SK-N-SH (cell line): ENCODE measurements at regions not wholly inside any gene's neighbourhood (a gene's known extent, or its start where the extent isn't known, plus 50 kb on each side); places are given as distances from the start of the nearest gene placed in this dataset.

ENCODE experiments used
- CTCF ChIA-PET: fragments of 300-600, 350-600 bp; formaldehyde crosslinking; extraction: SDS; loops from one replicate; lab custom pipeline; 2021; lab: Yijun Ruan, JAX
- POLR2A ChIA-PET: fragments of 350-600 bp; sonication (Branson Sonifier 250); formaldehyde crosslinking; extraction: SDS; loops from one replicate; lab custom pipeline; 2020; ENCODE audit warnings: antibody characterized with exemption, inconsistent platforms; lab: Yijun Ruan, JAX
- DNase-seq: peaks from one replicate; pipeline ENCODE4 v3.0.0; 2012
- H2AFZ ChIP-seq: fragments of 200-600 bp; sonication (generic); 2 replicates; pipeline ENCODE4 v1.8.1; 2016; ENCODE audit warnings: antibody characterized with exemption, mild to moderate bottlenecking, low read depth
- H3F3A ChIP-seq: fragments of 200-600 bp; sonication (generic); replicated peaks from 2 replicates; pipeline ENCODE3; 2016; ENCODE audit warnings: antibody characterized with exemption, mild to moderate bottlenecking; ENCODE audit not compliant: insufficient read depth
- H3K27ac ChIP-seq, 2 experiments: fragments of 200-500 bp in 1 of 2; fragments of 200-600 bp in 1 of 2; sonication (Bioruptor generic) in 1 of 2; sonication (generic), shearing (Covaris generic) in 1 of 2; 2 replicates each; pipeline versions ENCODE4 v1.5.1 to v1.6.1; 2014 to 2016; ENCODE audit warnings: low read depth in 2 of 2, inconsistent platforms in 1 of 2, low read length in 1 of 2, mild to moderate bottlenecking in 1 of 2, mixed read lengths in 1 of 2
- H3K27me3 ChIP-seq: fragments of 200-600 bp; sonication (generic), shearing (Covaris generic); 2 replicates; pipeline ENCODE4 v1.6.1; 2016; ENCODE audit warnings: mixed run types; ENCODE audit not compliant: insufficient read depth
- H3K36me3 ChIP-seq, 2 experiments: fragments of 200-500 bp in 1 of 2; fragments of 200-600 bp in 1 of 2; sonication (Bioruptor generic) in 1 of 2; sonication (generic) in 1 of 2; replicated peaks in 1 of 2; 2 replicates each; pipeline versions ENCODE3 to v1.5.1; 2014 to 2016; ENCODE audit warnings: low read length in 1 of 2, mild to moderate bottlenecking in 1 of 2; ENCODE audit not compliant: insufficient read depth in 2 of 2, control insufficient read depth in 1 of 2
- H3K4me1 ChIP-seq, 2 experiments: fragments of 200-500 bp in 1 of 2; fragments of 200-600 bp in 1 of 2; sonication (Bioruptor generic) in 1 of 2; sonication (generic), shearing (Covaris generic) in 1 of 2; 2 replicates each; pipeline versions ENCODE4 v1.5.1 to v1.6.1; 2014 to 2016; ENCODE audit warnings: low read depth in 1 of 2, low read length in 1 of 2, mixed run types in 1 of 2; ENCODE audit not compliant: insufficient read depth in 2 of 2, control insufficient read depth in 1 of 2
- H3K4me2 ChIP-seq: fragments of 200-600 bp; sonication (generic), shearing (Covaris generic); 2 replicates; pipeline ENCODE4 v1.6.1; 2017; ENCODE audit warnings: mixed run types
- H3K4me3 ChIP-seq, 2 experiments: fragments of 200-500 bp in 1 of 2; fragments of 200-600 bp in 1 of 2; sonication (Bioruptor generic) in 1 of 2; sonication (generic), shearing (Covaris generic) in 1 of 2; 2 replicates each; pipeline versions ENCODE4 v1.5.1 to v1.8.1; 2014 to 2016; ENCODE audit warnings: low read depth in 2 of 2, inconsistent platforms in 1 of 2, low read length in 1 of 2, mild to moderate bottlenecking in 1 of 2, mixed read lengths in 1 of 2, moderate library complexity in 1 of 2
- H3K79me2 ChIP-seq: fragments of 200-600 bp; sonication (generic); 2 replicates; pipeline ENCODE4 v1.8.1; 2017; ENCODE audit warnings: mild to moderate bottlenecking; ENCODE audit not compliant: insufficient read depth
- H3K9ac ChIP-seq: fragments of 200-600 bp; sonication (generic); 2 replicates; pipeline ENCODE4 v1.6.1; 2017; ENCODE audit warnings: mixed run types
- H3K9me2 ChIP-seq: fragments of 200-600 bp; sonication (generic); 2 replicates; pipeline ENCODE4 v1.6.1; 2017; ENCODE audit warnings: mixed run types
- H3K9me3 ChIP-seq: fragments of 200-600 bp; sonication (generic); 2 replicates; pipeline ENCODE4 v1.6.1; 2017; ENCODE audit warnings: mixed run types, mild to moderate bottlenecking, moderate library complexity
- H4K20me1 ChIP-seq: fragments of 200-600 bp; sonication (generic); 2 replicates; pipeline ENCODE4 v1.6.1; 2017; ENCODE audit warnings: mild to moderate bottlenecking, mixed run types; ENCODE audit not compliant: insufficient read depth
- CHD2 ChIP-seq: fragments of 150-350 bp; IDR thresholded peaks from 2 replicates; pipeline ENCODE4 v1.6.1; 2018; ENCODE audit warnings: low read length; ENCODE audit not compliant: partially characterized antibody
- ELF1 ChIP-seq: IDR thresholded peaks from 2 replicates; pipeline ENCODE4 v1.4.0; 2012
- EP300 ChIP-seq, 2 experiments: IDR thresholded peaks; 2 replicates each; pipeline versions ENCODE4 v1.4.0 to v1.6.1; 2012; ENCODE audit warnings: borderline replicate concordance in 1 of 2, low read depth in 1 of 2, low read length in 1 of 2
- EZH2phosphoT487 ChIP-seq: fragments of 200-600 bp; sonication (generic); IDR thresholded peaks from 2 replicates; pipeline ENCODE4 v1.6.1; 2017; ENCODE audit warnings: low read depth, mixed run types, mild to moderate bottlenecking, antibody characterized with exemption, moderate library complexity, borderline replicate concordance
- FOSL2 ChIP-seq: IDR thresholded peaks from 2 replicates; pipeline ENCODE4 v1.4.0; 2012; ENCODE audit warnings: low read depth, mild to moderate bottlenecking, moderate library complexity, borderline replicate concordance
- FOXJ3 ChIP-seq: sonication (generic); formaldehyde crosslinking; IDR thresholded peaks from 2 replicates; pipeline ENCODE4 v1.5.1; 2020; ENCODE audit warnings: mild to moderate bottlenecking, missing genetic modification reagents
- FOXM1 ChIP-seq: IDR thresholded peaks from 2 replicates; pipeline ENCODE4 v1.4.0; 2012; ENCODE audit warnings: low read depth, mild to moderate bottlenecking
- GABPA ChIP-seq: IDR thresholded peaks from 2 replicates; pipeline ENCODE4 v1.4.0; 2012; ENCODE audit warnings: low read depth, mild to moderate bottlenecking
- MXI1 ChIP-seq: IDR thresholded peaks from 2 replicates; pipeline ENCODE4 v1.6.1; 2012; ENCODE audit warnings: mild to moderate bottlenecking, low read depth, low read length, improper control_type of control experiment
- POLR2AphosphoS5 ChIP-seq: IDR thresholded peaks from 2 replicates; pipeline ENCODE4 v1.6.1; 2012; ENCODE audit warnings: low read depth, low read length
- RFX5 ChIP-seq: IDR thresholded peaks from 2 replicates; pipeline ENCODE4 v1.6.1; 2012; ENCODE audit warnings: mild to moderate bottlenecking, improper control_type of control experiment, low read length
- RXRA ChIP-seq: IDR thresholded peaks from 2 replicates; pipeline ENCODE4 v1.4.0; 2012; ENCODE audit warnings: low read depth, mild to moderate bottlenecking, borderline replicate concordance
- SIN3A ChIP-seq: IDR thresholded peaks from 2 replicates; pipeline ENCODE4 v1.6.1; 2012; ENCODE audit warnings: low read depth, mild to moderate bottlenecking, low read length, moderate library complexity, borderline replicate concordance
- TAF1 ChIP-seq: IDR thresholded peaks from 2 replicates; pipeline ENCODE4 v1.6.1; 2012; ENCODE audit warnings: low read depth, mild to moderate bottlenecking, low read length, moderate library complexity, borderline replicate concordance
- YY1 ChIP-seq: IDR thresholded peaks from 2 replicates; pipeline ENCODE4 v1.4.0; 2012; ENCODE audit warnings: low read depth, mild to moderate bottlenecking
- WGBS: methylation state at CpG from one replicate; pipeline ENCODE4 v1.1.6; 2017; ENCODE audit warnings: low lambda C conversion rate; 5-methylcytosine and 5-hydroxymethylcytosine counted together
- TF ChIP-seq, protein P1 (sequence below): IDR thresholded peaks from 2 replicates; pipeline ENCODE4 v1.4.0; 2012; ENCODE audit warnings: low read depth
- TF ChIP-seq, protein P2 (sequence below): IDR thresholded peaks from 2 replicates; pipeline ENCODE4 v1.6.1; 2012; ENCODE audit warnings: mild to moderate bottlenecking, low read depth, low read length, moderate library complexity
- TF ChIP-seq, protein P3 (sequence below): IDR thresholded peaks from 2 replicates; pipeline ENCODE4 v1.4.0; 2012; ENCODE audit warnings: low read depth, borderline replicate concordance
- TF ChIP-seq, protein P4 (sequence below): fragments of 150-350 bp; IDR thresholded peaks from 2 replicates; pipeline ENCODE4 v1.6.1; 2017; ENCODE audit warnings: antibody characterized with exemption, low read length, low read depth, borderline replicate concordance
- TF ChIP-seq, protein P5 (sequence below): IDR thresholded peaks from 2 replicates; pipeline ENCODE4; 2012

DNA sequence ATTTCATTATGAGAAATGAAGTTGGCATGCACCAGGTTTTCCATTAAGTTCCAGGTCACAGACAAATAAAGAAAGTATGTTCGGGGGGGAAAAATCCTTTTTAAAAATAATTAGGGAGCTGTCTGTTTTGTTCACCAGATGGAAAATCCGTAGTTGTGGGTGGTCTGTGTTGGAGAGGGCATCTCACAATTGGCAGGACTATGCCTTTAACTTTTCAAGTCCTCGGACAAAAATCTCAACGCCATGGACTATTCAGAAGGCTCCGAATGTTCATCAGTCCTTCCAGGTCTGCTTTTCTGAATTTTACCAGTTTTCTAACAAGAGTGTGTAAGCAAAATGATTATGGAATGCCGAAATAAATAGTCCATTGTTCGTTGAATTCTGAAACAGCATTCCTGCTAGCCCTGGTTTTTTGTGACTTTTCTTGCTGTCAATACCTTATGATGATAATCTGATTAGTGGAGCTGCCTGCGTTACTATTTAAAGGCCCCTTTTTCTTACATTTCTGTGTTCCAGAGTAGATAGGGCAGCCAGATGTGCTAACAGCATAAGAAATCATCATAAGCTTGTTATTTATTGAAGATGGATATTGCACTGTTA lies 146.9 kb downstream of the TM9SF2 start:
- Histone ChIP-seq H3K27me3 (no peaks in the 10 kb centered on the region), H3K9me2 (no peaks in the 10 kb centered on the region), H3K9ac (no peak overlapping the region), H3K79me2 (no peaks in the 10 kb centered on the region), H3K4me1 (no peaks in the 10 kb centered on the region), H3K36me3 (no peaks in the 10 kb centered on the region)
- DNase-seq, result no peak
- ChIA-PET POLR2A (no interaction called here), CTCF (interaction anchor here (0.7 to 1.5 kb wide), 4 partner anchors 9 to 208 kb away, joined by 3 to 4 read pairs (median 4); no protein-coding TSS in a partner anchor)
- TF ChIP-seq RXRA (no peak), RFX5 (no peak), GABPA (no peak), EP300 (IDR thresholded peaks at IDR 0.05; ENCODE audit: borderline replicate concordance in 1 of 2, low read depth in 1 of 2, low read length in 1 of 2) (no peak), POLR2AphosphoS5 (no peak)
- TF ChIP-seq, all 33 proteins: peak for 0
- no peak overlapping the region for H2AFZ ChIP-seq
- H3K27ac ChIP-seq, result no peak overlapping the region
- no peaks in the 10 kb centered on the region for H4K20me1 ChIP-seq
- no peak overlapping the region for H3K4me3 ChIP-seq
- H3K9me3 ChIP-seq, result no peaks in the 10 kb centered on the region
- WGBS, result 81% methylated on average over 8 of the region's 8 CpGs
- no peak overlapping the region for H3K4me2 ChIP-seq
- H3F3A ChIP-seq, result no peaks in the 10 kb centered on the region

DNA sequence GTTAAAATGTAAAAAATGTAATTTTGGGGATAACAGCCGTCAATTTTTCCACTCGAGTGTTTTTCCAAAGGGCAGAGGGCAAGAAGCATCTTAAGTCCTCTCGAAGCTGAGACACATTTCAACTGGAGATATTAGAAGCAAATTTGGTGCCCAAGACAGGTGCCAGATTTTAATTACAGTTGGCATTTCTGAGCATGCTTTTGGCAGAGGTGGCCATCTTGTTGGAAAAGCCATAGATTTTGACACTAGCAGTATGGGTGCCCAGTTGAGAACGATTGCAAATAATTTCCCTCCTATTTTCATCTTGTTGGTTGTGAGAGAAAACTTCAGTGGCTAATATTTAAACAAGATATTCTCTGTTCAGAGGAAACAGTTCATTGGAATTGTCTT lies 146.3 kb downstream of the TM9SF2 start:
- H3K79me2 ChIP-seq, result no peaks in the 10 kb centered on the region
- WGBS, result 80% methylated on average over 4 of the region's 4 CpGs
- H3K4me2 ChIP-seq, result no peak overlapping the region
- TF ChIP-seq, protein P1, sequence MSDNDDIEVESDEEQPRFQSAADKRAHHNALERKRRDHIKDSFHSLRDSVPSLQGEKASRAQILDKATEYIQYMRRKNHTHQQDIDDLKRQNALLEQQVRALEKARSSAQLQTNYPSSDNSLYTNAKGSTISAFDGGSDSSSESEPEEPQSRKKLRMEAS, result no peak
- no peak for TF ChIP-seq FOXJ3 (CRISPR knock-in tag)
- TF ChIP-seq MXI1, result no peak
- TF ChIP-seq RFX5, result no peak
- TF ChIP-seq EZH2phosphoT487, result no peak
- TF ChIP-seq, protein P2, sequence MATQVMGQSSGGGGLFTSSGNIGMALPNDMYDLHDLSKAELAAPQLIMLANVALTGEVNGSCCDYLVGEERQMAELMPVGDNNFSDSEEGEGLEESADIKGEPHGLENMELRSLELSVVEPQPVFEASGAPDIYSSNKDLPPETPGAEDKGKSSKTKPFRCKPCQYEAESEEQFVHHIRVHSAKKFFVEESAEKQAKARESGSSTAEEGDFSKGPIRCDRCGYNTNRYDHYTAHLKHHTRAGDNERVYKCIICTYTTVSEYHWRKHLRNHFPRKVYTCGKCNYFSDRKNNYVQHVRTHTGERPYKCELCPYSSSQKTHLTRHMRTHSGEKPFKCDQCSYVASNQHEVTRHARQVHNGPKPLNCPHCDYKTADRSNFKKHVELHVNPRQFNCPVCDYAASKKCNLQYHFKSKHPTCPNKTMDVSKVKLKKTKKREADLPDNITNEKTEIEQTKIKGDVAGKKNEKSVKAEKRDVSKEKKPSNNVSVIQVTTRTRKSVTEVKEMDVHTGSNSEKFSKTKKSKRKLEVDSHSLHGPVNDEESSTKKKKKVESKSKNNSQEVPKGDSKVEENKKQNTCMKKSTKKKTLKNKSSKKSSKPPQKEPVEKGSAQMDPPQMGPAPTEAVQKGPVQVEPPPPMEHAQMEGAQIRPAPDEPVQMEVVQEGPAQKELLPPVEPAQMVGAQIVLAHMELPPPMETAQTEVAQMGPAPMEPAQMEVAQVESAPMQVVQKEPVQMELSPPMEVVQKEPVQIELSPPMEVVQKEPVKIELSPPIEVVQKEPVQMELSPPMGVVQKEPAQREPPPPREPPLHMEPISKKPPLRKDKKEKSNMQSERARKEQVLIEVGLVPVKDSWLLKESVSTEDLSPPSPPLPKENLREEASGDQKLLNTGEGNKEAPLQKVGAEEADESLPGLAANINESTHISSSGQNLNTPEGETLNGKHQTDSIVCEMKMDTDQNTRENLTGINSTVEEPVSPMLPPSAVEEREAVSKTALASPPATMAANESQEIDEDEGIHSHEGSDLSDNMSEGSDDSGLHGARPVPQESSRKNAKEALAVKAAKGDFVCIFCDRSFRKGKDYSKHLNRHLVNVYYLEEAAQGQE, result no peak
- TF ChIP-seq YY1, result no peak
- TF ChIP-seq, protein P3, sequence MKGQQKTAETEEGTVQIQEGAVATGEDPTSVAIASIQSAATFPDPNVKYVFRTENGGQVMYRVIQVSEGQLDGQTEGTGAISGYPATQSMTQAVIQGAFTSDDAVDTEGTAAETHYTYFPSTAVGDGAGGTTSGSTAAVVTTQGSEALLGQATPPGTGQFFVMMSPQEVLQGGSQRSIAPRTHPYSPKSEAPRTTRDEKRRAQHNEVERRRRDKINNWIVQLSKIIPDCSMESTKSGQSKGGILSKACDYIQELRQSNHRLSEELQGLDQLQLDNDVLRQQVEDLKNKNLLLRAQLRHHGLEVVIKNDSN, result no peak
- no peak for TF ChIP-seq ELF1
- TF ChIP-seq CHD2, result no peak
- no peak for TF ChIP-seq FOXM1
- TF ChIP-seq FOSL2, result no peak
- no peak for TF ChIP-seq TAF1
- TF ChIP-seq, protein P4, sequence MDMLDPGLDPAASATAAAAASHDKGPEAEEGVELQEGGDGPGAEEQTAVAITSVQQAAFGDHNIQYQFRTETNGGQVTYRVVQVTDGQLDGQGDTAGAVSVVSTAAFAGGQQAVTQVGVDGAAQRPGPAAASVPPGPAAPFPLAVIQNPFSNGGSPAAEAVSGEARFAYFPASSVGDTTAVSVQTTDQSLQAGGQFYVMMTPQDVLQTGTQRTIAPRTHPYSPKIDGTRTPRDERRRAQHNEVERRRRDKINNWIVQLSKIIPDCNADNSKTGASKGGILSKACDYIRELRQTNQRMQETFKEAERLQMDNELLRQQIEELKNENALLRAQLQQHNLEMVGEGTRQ, result no peak
- TF ChIP-seq, protein P5, sequence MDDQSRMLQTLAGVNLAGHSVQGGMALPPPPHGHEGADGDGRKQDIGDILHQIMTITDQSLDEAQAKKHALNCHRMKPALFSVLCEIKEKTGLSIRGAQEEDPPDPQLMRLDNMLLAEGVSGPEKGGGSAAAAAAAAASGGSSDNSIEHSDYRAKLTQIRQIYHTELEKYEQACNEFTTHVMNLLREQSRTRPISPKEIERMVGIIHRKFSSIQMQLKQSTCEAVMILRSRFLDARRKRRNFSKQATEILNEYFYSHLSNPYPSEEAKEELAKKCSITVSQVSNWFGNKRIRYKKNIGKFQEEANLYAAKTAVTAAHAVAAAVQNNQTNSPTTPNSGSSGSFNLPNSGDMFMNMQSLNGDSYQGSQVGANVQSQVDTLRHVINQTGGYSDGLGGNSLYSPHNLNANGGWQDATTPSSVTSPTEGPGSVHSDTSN, result no peak
- TF ChIP-seq POLR2AphosphoS5, result no peak
- TF ChIP-seq SIN3A, result no peak
- no peak overlapping the region for H3K9ac ChIP-seq
- ChIA-PET CTCF (interaction anchor here (2.0 kb wide), 1 partner anchor 9 kb away, joined by 7 read pairs; no protein-coding TSS in a partner anchor), POLR2A (no interaction called here)
- no peaks in the 10 kb centered on the region for H3K9me2 ChIP-seq
- no peak overlapping the region for H3K4me3 ChIP-seq
- no peak overlapping the region for H2AFZ ChIP-seq
- no peaks in the 10 kb centered on the region for H3K27me3 ChIP-seq
- no peaks in the 10 kb centered on the region for H4K20me1 ChIP-seq
- no peaks in the 10 kb centered on the region for H3F3A ChIP-seq
- no peaks in the 10 kb centered on the region for H3K36me3 ChIP-seq
- H3K4me1 ChIP-seq, result no peaks in the 10 kb centered on the region
- DNase-seq, result no peak
- no peak overlapping the region for H3K27ac ChIP-seq
- no peaks in the 10 kb centered on the region for H3K9me3 ChIP-seq
